ENCODE measurements at regions not wholly inside any gene's neighbourhood (a gene's known extent, or its start where the extent isn't known, plus 50 kb on each side); places are given as distances from the start of the nearest gene placed in this dataset.

- Histone ChIP-seq H4K20me1 (ENCODE audit: insufficient read depth, low read length) (no peaks in the 10 kb centered on the region), H3K4me2 (ENCODE audit: low read depth, low read length) (no peak overlapping the region), H4K8ac (ENCODE audit: low read depth in 2 of 2, low read length in 2 of 2) (no peak overlapping the region), H3K4ac (ENCODE audit: low read depth, low read length) (no peak overlapping the region), H3K14ac (replicated peaks; ENCODE audit: low read depth, low read length) (no peak overlapping the region), H3K36me3 (ENCODE audit: control insufficient read depth, insufficient read depth, low read length) (no peaks in the 10 kb centered on the region), H3K4me1 (ENCODE audit: control insufficient read depth, insufficient read depth, low read length) (no peaks in the 10 kb centered on the region), H2BK5ac (ENCODE audit: low read depth, low read length, poor library complexity, severe bottlenecking) (no peak overlapping the region), H3K23ac (ENCODE audit: low read depth, low read length) (no peak overlapping the region), H3K9me3 (ENCODE audit: control insufficient read depth, insufficient read depth, low read length) (no peaks in the 10 kb centered on the region), H3K56ac (ENCODE audit: extremely low read depth, insufficient read depth, low read length) (no peak overlapping the region), H3K27ac (ENCODE audit: insufficient read depth, low read length) (no peak overlapping the region), H2BK20ac (ENCODE audit: low read depth, low read length) (no peak overlapping the region), H2BK15ac (ENCODE audit: low read depth, low read length) (no peak overlapping the region), H3K18ac (ENCODE audit: low read depth, low read length) (no peak overlapping the region), H3K79me1 (ENCODE audit: low read depth in 1 of 2, low read length in 2 of 2) (no peaks in the 10 kb centered on the region), H2AFZ (replicated peaks; ENCODE audit: low read length, poor library complexity) (no peak overlapping the region), H4K91ac (ENCODE audit: insufficient read depth, low read depth, low read length) (no peak overlapping the region), H3K9me1 (ENCODE audit: insufficient read depth, low read length) (no peaks in the 10 kb centered on the region), H2AK9ac (replicated peaks; ENCODE audit: low read depth, low read length, poor library complexity) (no peak overlapping the region), H4K5ac (ENCODE audit: low read depth, low read length) (no peak overlapping the region), H3K9ac (ENCODE audit: low read depth, low read length) (no peak overlapping the region), H2BK120ac (ENCODE audit: low read depth, low read length) (no peak overlapping the region), H3K27me3 (ENCODE audit: control insufficient read depth, insufficient read depth, low read length) (no peaks in the 10 kb centered on the region), H2AK5ac (ENCODE audit: low read depth, low read length) (no peak overlapping the region), H3K4me3 (ENCODE audit: insufficient read depth, low read depth, low read length) (no peak overlapping the region)
- intact Hi-C loops (cut with micrococcal nuclease) (no loop called here), in situ Hi-C loops (cut with MboI; ENCODE audit: low sequenced_read_pairs) (no loop called here), dilution Hi-C loops (cut with HindIII; ENCODE audit: low sequenced_read_pairs, unreplicated experiment) (no loop called here)
- POLR2A ChIA-PET (ENCODE audit: unreplicated experiment) = interaction anchor here (0.5 kb wide), 1 partner anchor 293 kb away, joined by 3 read pairs; no protein-coding TSS in a partner anchor
- no peak for ATAC-seq (ENCODE audit: low read depth)
- DNase-seq = no peak
- CTCF ChIA-PET = no interaction called here
- no TSS peak for BruUV-seq (replicated peaks)
- 17% methylated on average over 1 of the region's 7 CpGs; no CpG with 5 or more reads in 1 of the 2 experiments for WGBS, 2 experiments (ENCODE audit: extremely low coverage in 2 of 2, insufficient read length in 1 of 2)
- TF ChIP-seq, protein P1, sequence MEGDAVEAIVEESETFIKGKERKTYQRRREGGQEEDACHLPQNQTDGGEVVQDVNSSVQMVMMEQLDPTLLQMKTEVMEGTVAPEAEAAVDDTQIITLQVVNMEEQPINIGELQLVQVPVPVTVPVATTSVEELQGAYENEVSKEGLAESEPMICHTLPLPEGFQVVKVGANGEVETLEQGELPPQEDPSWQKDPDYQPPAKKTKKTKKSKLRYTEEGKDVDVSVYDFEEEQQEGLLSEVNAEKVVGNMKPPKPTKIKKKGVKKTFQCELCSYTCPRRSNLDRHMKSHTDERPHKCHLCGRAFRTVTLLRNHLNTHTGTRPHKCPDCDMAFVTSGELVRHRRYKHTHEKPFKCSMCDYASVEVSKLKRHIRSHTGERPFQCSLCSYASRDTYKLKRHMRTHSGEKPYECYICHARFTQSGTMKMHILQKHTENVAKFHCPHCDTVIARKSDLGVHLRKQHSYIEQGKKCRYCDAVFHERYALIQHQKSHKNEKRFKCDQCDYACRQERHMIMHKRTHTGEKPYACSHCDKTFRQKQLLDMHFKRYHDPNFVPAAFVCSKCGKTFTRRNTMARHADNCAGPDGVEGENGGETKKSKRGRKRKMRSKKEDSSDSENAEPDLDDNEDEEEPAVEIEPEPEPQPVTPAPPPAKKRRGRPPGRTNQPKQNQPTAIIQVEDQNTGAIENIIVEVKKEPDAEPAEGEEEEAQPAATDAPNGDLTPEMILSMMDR (conservative IDR thresholded peaks at IDR 0.05; ENCODE audit: low read depth, low read length) = no peak
- TF ChIP-seq MAZ (IDR thresholded peaks at IDR 0.05; ENCODE audit: borderline replicate concordance, low read depth, low read length) (no peak), POLR2A (IDR thresholded peaks at IDR 0.05; ENCODE audit: low read depth, low read length) (no peak)
Measured at GRCh38 chr5:109989161-109989560, 299.4 kb downstream of the MAN2A1 start.

Measured in IMR-90 (cell line).